HT-29 (cell line): ENCODE measurements at regions not wholly inside any gene's neighbourhood (a gene's known extent, or its start where the extent isn't known, plus 50 kb on each side); places are given as distances from the start of the nearest gene placed in this dataset.
"Not testable (repeated sequence)": the region's sequence is repeated elsewhere in the genome, so short reads cannot be mapped to it uniquely, and the experiment has no call there.

Experiments used
- DNase-seq: peaks from one replicate; pipeline ENCODE4 v3.0.0-alpha.2; 2015; ENCODE audit warnings: low spot score

DNA sequence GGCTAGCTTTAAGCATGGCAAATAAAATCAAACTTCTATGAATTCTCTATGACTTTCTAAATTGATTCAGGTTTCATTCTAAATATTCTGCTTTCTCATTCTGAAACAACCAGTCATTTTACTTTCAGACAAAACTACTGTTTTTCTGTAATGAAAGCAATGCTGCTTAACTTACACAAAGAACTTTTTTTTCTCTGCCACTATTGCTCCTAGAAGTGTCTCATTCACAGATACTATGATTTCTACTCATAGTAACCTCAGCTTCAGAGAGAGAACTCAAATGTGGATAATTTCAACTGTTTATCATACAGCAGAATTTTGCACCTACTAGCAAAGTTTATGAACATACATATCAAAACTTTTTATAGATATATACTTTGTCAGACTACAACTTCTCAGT lies 724.6 kb downstream of the SLITRK5 start:
- no peak for DNase-seq

DNA sequence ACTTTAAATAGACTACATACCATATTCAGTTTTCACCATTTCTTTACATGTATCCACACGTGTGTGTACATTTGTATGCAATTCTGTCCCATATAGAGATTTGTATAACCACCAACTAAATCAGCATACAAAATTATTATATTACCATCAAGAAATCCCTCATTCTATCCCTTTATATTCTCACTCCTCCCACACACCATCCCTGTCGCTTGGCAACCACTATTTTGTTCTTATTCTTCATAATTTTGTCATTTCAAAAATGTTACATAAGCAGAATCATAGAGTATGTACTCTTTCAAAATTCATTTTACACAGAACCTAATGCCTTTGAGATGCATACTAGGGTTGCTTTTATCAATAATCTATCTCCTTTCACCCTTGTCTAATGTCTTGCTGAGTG lies 740.5 kb downstream of the SLITRK5 start:
- DNase-seq: no peak

DNA sequence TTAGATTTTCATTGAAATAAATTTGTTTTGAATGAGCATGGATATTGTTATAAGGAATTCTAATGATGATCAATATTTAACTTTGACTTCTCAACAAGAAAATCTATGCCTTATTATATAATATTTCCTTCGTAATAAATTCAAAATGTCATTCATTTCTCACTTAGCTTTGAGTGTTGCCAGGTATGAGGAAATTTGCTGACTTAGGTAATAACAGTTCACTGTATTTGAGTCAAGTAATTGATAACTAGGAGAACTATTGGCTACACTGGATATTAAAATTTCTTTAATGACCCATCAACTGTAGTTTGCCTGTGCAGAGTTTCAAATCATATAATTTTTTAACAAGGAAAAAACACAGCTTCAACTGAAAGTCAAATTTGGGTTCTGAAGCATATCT lies 746.6 kb downstream of the SLITRK5 start:
- DNase-seq: no peak

DNA sequence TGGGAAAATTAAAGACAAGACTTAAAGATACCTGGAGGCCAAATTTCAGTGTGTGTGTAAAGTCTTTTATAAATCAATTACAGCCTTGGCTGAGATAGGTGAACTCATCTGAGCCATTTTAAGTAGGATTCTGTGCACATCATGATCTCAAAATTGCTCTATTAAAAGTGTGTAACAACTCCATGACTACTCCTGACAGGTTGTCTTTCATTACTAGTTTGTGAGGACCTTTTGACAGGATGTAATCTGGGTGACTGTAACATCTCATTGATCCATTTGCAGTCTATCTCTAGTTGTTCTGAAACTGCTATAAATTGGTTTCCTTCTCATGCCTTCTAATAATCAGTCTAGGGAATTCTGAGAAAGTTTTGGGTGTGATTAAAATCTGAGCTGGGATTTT lies 753.3 kb downstream of the SLITRK5 start:
- DNase-seq: no peak

DNA sequence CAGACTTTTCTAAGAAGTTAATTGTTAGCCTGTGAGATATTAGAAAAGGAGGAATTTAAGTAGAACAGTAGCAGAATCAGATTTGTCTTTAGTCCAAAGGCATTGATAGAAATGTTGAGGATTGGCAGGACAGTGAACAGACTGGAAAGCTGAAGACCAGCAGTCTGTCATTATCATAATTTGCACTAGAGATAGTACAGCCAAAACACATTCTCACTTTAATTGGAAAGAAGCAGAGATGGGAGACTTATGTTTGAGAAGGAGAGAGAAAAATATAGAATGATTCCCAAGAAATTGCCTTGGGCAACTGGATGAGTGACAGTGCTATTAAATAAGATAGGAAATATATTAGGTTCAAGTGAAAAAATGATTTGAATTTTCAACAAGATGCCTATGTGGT lies 755.5 kb downstream of the SLITRK5 start:
- DNase-seq: no peak

DNA sequence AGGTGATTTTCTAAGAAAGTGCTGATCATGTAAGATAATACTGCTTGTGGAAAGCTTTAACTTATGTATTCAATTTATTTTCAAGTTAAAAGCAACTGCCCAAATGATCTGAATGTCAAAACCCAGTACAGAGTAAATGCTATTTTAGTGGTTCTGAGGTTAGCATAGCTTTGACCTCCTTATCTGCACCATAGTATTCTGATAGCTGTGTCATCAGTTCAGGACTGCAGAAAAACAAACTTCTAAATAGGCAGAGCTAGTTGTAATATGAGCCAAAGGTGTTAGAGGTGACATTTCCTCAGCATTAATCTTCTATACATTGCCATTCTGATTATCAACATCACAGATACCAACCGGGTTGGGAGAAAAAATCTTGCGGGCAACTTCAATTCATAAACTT lies 758.7 kb downstream of the SLITRK5 start:
- no peak for DNase-seq

DNA sequence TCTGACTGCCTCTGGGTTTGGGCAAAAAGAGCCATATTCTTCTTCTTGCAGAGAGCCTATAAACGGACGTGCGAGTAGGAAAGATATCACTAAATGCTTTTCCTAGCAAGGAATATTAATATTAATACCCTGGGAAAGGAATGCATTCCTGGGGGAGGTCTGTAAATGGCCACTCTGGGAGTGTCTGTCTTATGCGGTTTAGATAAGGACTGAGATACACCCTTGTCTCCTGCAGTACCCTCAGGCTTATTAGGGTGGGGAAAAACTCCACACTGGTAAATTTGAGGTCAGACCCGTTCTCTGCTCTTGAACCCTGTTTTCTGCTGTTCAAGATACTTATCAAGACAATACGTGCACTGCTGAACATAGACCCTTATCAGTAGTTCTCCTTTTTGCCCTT lies 763.8 kb downstream of the SLITRK5 start:
- DNase-seq: no peak

DNA sequence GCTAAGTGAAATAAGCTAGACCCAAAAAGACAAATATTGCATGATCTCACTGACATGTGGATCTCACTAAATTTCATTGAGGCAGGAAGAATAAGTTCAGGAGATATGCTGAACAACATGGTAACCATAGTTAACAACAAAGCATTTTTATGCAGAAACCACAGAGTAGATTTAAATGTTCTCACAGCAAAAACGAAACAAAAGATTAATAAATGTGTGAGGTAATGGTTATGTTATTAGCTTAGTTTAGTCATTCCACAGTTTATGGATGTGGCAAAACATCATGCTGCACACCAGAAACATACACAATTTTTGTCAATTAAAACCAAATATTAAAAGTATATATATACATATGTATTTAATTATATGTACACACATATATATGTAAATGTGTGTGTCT lies 765.8 kb downstream of the SLITRK5 start:
- no peak for DNase-seq

DNA sequence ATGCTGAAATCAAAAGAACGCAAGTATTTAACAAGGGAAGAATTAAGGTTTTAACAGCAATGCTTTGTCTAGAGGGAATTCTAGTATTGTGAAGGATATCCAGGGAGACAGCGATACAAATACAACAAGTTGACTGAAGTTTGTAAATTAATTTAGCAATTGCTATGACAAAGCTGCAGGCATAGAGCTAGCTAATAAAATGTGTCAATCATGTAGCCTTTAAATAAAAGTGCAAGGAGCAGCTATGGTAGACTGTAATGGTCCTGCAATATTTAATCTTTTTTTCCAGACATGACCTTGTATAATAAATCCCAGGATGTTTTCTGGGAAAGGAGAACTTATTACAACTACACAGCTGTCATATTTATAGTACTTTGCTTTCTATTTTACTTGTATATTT lies 779.3 kb downstream of the SLITRK5 start:
- DNase-seq: no peak

DNA sequence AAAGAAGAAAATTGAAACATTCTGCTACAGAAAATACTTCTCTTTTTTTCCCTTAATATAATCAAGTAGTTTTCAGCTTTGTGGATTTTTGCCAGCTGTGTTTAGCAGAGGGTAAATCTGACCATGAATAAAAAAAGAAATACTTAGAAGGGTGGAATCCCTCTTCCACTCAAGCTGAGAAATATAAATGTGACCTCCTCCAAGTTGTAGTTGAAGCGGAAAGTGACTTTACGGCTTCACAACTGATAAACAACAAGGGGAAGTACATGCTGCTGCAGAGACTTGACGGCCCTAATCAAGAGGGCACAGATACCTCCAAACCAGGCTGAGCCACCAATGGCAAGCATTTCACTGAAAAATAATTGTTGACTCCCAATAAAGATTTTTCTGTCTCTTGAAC lies 785.0 kb downstream of the SLITRK5 start:
- no peak for DNase-seq

DNA sequence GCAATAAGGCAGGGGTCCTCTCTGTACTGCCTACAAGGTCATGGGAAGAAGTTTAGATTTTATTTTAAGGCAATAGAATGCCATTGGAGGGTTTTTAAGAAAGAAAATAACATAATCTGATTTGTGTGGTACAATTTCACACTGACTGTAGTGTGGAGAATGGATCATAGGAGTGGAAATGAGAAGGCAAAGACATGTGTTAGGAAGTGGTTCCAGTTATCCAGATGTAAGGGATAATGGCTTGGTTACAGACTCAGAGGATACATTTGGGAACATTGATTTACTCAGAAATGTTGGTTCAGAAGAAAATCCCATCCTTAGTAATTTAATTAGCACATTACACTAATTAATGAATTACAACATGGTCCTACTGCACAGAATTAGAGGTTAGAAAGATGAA lies 788.2 kb downstream of the SLITRK5 start:
- DNase-seq: no peak

DNA sequence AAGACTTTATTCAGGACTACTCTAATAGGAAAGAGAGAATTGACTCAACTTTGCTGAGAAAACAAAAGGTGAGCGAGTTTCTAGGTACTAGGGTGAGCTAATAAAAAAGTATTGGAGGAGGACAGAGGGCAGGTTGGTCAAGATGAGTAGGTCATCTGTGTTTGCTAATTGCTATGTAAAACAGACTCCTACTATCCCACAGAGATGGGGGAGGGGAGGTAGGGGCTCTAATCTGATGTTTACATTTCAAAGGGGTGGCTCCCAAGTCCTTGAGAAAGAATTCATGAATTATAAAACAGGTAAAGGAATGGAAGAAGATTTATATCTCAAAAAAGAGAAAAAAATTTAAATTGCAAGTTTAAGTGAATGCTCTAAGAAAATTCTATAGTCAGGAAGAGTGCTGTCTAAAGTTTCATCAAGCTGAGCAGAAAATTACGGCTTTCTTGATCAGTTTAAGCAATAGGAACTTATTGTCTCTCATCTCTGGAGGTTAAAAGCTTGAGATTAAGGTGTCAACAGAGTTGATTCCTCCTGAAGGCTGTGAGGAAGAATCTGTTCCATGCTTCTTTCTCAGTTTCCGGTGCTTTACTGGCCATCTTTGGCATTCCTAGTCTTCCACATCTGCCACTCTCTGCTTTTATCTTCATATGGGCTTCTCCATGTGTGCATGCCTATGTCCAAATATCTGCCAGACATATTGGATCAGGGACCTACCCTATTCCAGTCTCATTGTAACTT lies 790.3 kb downstream of the SLITRK5 start:
- DNase-seq: no peak

DNA sequence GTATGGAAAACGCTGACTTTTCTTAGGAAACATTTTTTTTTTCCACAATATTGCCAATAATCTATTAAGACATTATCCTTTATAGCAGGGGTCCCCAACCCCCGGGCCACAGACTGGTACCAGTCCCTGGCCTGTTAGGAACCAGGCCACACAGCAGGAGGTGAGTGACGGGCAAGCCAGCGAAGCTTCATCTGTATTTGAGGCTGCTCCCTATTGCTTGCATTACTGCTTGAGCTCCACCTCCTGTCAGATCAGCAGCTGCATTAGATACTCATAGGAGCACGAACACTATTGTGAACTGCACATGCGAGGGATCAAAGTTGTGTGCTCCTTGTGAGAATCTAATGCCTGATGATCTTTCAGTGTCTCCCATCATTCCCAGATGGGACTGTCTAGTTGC lies 793.7 kb downstream of the SLITRK5 start:
- no peak for DNase-seq

DNA sequence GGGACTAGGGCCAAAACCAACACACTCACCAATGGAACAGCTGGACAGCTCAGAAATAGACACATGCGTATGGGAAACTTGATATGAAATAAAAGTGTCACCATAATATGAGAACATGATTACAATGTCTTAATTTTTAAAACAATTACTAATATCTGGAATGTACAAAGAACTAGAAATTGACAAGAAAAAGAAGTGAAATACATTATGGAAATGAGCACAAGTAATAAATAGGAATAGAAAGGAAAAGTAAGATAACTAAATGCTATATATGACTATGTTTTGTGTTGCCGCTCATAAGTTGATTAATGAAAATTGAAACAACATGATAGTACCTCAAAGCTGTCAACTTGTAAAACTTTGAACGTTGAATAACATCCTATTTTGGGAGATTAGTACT lies 801.1 kb downstream of the SLITRK5 start:
- DNase-seq: no peak

DNA sequence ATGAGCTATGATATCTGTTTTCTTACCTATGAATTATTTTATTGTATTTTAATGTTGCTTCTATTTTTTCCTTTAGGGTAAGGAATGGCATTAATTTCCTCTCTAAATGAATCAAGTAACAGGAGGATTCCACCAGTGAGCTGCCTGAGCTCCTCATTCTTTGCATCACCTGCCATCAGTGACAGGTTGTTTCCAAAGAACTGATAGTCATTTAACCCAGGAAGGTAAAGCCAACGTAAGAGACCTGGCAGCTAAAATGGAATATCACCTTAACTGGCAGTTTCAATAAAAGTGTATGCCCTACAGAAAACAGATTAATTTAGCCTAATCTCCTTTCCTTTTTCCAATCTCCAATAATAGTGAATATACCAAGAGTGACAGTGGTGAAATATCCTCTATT lies 812.0 kb downstream of the SLITRK5 start:
- no peak for DNase-seq

DNA sequence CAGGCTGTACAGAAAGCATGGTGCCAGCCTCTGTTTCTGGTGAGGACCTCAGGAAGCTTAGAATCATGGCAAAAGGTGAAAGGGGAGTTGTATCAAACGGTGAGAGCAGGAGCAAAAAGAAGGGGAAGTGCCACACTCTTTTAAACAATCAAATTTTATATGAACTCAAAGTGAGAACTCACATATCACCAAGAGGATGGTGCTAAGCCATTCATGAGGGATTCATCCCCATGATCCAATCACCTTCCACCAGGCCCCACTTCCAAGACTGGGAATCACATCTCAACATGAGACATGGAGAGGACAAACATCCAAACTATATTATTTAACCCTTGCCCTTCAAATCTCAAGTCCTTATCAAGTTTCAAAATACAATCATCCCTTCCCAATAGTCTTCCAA lies 836.7 kb downstream of the SLITRK5 start:
- no peak for DNase-seq

DNA sequence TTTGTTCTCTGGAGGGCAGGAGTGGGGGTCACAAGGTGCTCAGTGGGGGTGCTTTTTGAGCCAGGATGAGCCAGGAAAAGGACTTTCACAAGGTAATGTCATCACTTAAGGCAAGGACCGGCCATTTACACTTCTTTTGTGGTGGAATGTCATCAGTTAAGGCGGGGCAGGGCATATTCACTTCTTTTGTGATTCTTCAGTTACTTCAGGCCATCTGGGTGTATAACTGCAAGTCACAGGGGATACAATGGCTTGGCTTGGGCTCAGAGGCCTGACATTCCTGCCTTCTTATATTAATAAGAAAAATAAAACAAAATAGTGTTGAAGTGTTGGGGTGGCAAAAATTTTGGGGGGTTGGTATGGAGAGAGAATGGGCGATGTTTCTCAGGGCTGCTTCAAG lies 841.8 kb downstream of the SLITRK5 start:
- not testable (repeated sequence) for DNase-seq

DNA sequence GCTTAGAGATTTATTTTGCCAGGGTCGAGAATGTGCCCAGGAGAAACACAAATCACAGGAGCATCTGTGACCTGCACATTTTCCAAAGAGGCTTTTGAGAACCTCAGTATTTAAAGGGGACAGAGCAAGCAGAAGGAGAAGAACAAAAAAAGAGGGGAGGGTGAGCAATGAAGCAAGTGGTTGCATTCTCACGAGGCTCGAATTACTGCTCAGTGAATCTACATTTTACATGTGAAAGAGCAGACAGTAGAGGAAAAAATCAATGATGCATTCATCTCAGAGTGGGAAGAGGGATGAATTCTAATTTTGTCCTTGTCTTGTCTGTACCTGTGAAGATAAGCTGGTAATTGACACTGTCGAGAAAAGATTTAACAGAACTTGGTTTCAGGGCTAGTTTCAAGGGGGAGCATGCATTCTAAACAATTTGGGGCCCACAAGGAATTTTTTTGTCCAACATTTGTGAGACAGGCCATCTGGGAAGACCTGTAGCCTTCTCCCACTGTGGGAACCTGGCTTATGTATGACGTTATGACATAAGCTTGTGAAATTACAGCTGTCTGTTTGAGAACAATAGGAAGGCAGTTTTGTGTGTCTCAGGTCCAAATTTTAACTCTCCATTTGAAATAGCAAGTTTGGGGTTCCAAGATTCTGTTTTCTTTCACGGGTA lies 855.1 kb downstream of the SLITRK5 start:
- no peak for DNase-seq

DNA sequence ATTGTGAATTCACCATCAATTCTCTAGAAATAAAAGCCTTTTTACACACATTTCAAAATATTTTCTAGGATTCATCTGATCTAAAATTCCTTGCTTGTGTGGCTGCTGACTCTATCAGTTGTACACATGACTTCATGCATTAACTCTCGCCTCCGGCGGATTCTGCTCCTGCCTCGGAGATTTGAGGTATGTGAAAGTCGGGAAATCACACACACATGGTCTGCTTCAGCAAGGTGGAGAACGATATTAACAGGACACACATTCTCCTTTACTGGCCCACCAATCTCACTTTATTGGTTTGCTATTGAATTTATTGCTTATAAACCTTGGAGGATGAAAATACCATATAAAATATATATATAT lies 855.7 kb downstream of the SLITRK5 start:
- no peak for DNase-seq

DNA sequence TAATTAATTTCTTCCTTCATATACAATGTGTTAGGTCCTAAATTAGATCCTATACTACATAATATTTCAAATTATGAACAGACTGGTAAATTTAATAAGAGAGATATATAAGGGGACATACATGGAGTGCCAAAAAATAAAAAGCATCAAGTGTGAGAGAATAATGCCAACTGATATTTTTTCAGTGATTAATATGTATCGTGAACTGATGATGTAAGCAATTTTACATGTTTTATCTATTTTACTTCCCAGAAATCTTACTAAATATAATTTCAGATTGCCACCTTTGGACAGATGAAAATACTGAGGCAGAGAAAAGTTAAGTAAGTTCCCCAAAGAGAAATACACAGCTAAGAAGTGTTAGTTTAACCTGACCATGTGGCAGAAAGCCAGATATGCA lies 870.8 kb downstream of the SLITRK5 start:
- no peak for DNase-seq

DNA sequence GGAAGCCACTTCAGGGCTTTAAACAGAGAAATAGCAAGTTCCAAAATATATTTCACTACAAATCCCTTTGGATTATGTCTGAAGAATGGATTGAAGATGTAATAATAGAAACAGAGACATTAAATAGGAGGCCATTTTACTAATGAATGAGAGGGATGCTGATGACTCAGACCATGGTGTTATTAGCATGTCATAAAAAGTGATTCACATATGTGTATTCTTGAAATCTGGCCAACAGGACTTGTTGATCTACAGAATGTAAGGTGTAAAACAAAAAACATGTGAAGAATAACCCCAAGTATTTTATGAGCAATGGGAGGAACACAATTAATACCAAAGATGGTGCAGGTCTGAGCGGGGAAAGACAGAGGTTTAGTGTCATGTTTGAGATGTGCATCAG lies 873.7 kb downstream of the SLITRK5 start:
- no peak for DNase-seq

DNA sequence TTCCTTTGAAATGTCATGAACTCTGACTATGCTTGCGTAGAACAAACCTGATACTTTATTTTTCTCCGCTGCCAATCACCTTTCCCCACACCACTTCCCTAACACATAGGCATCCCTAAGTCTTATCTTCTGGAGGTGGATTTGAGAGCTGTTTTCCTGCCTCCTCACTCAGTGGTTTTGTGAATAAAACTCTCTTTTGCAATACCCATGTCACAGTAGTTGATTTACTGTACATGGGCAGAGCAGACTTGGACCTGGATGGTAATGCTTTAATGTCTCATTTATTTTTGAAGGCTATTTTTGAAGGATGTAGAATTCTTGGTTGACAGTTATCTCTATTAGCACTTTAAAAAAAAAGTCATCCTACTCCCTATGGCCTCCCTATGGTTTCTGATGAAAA lies 881.8 kb downstream of the SLITRK5 start:
- DNase-seq: no peak

DNA sequence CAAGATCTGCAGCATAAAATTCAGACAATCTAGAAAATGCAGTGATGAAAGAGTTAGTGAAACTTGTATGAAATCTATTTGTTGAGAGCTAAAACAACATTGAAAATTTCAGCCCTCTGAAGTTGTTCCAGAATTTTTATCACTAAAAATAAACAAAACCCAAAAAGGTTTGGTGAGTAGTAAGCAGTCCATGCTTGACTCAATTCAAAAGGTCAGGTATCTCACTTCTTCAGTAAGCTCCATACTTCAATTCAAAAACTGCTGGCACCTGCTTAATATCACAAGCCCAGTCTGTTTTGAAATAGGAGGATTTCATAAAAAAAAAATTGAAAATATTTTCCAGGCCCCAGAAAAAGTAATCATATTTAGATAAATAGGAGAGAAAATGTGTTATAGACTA lies 894.4 kb downstream of the SLITRK5 start:
- no peak for DNase-seq

DNA sequence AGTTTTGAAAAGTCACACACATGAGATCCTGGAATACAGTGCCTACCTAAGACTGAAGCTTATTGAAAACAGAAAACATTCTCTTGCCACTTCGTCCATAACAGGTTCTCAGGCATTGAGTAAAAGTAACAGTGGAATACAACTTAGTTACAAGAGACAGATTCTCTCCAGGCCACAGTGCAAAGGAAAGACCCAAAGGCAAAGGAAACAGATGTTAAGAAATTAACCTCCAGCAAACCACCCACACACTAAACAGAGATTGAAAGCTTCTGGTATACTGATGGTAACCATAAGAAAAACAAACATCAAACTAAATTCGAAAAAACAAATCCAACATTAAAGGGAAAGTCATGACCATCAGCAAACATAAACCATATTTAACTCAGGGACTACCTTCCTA lies 914.7 kb downstream of the SLITRK5 start:
- no peak for DNase-seq
